HG03045 (cell line): ENCODE measurements at regions not wholly inside any gene's neighbourhood (a gene's known extent, or its start where the extent isn't known, plus 50 kb on each side); places are given as distances from the start of the nearest gene placed in this dataset.
"Not testable (repeated sequence)": the region's sequence is repeated elsewhere in the genome, so short reads cannot be mapped to it uniquely, and the experiment has no call there.

Experiments
- ATAC-seq: cut with Tn5 transposase; IDR thresholded peaks from one replicate; pipeline ENCODE4 v1.9.1; 2021; ENCODE audit warnings: mild to moderate bottlenecking, moderate library complexity; ENCODE audit not compliant: unreplicated experiment

DNA sequence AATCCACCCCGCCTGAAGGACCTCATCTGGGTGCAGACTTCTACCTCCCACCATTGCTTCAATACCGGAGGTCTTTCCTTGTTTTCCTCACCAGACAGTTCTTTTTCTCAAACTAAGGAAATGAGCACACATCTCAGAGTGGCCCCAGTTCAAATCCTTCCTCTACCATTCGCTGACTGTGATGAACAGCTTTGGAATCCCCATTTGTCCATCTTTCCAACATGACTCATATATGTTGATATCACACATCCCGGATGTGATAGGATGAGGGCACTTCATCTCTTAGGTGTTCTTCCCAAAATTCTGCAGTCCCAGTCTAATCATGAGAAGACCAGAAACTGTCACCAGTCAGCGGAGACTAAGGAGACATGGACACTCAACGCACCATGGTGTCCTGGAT lies 67.9 kb upstream of the SMURF2 start:
- ATAC-seq = not testable (repeated sequence)

DNA sequence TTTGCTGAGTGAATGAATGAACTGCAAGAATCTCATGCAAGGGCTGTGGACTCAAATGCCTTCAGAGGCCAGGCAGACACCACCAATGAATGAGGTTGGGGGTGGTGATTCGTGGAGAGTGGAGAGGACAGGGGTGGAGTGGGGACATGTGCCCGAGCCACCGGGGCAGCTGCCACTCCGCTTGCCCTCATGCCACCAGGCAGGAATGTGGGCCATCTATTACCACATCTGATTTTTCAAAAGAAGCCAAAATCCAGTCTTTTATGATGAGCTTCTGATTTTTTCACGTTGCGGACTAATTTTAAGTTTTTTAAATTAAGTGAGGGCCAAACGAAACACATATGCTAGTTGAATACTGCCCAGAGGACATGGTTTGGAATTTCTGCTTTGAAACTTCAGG lies 67.1 kb upstream of the SMURF2 start:
- no peak for ATAC-seq

DNA sequence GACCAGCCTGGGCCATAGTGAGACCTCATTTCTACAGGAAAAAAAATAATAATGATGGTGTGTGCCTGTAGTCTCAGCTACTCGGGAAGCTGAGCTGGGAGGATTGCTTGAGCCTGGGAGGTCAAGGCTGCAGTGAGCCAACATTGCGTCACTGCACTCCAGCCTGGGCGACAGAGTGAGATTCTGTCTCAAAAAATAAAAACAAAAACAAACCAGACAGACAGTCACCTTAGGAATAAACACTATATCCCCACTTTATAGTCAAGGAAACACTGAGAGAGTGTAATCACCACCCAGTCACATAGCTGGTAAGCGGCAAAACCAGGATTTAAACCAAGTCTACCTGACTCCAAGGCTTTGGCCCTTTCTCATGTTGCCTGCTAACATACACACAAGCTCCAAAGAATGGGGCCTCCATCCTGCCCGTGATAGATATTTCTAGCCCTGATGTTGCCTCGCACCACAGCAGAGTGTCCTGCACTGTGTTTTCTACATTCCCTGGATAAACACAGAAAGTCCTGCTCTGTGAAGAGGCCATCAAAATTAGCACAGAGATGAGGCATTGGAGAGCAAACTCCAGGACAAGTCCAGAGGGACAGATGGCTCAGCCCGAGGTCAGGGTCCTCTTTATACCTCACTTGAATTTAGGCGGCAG lies 66.1 kb upstream of the SMURF2 start:
- ATAC-seq = no peak

DNA sequence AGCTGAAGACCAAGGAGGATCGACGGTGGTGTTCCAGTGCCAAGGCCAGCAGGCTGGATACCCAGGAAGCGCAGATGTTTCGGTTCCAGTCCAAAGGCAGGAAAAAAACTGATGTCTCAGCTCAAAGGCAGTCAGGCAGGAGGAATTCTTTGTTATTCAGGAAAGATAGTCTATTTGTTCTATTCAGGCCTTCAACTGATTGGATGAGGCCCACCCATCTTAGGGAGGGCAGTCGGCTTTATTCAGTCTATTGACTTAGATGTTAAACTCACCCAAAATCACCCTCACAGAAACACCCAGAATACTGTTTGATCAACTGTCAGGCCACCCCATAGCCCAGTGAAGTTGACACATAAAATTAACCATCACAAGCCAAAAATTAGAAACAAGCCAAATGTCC lies 63.9 kb upstream of the SMURF2 start:
- not testable (repeated sequence) for ATAC-seq

DNA sequence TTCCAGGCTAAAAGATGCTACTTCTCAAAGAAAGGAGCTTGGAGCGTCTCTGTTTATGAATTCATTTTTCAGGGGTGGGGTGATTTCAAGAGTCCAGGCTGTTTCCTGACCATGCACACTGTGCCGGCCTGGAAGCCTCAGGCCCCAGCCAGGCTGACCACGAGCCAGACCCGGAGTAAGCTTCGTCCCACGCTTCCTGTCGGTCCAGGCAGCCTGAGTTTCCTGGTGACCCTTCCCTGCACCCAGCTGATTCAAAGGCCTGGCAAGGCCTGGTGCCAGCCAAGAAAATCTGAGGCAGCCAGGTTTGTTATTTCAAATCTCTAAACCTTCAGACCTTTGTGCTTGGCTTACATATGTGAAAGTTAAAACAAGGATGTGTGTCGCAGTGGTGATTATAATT lies 62.1 kb upstream of the SMURF2 start:
- ATAC-seq = not testable (repeated sequence)

DNA sequence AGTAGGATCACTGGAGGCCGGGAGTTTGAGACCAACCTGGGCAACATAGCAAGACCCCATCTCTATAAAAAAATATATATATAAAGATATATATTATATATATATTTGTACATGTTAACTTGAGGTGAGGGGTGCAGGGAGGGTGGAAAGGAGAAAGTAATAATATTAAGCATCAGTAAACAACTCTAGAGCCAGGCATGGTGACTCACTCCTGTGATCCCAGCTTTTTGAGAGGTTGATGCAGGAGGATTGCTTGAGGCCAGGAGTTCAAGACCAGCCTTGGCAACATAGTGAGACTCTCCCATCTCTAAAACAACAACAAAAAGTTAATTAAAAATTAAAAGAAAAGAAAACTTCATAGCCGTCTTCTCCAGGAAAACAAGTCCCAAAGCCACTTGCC lies 61.7 kb upstream of the SMURF2 start:
- no peak for ATAC-seq

DNA sequence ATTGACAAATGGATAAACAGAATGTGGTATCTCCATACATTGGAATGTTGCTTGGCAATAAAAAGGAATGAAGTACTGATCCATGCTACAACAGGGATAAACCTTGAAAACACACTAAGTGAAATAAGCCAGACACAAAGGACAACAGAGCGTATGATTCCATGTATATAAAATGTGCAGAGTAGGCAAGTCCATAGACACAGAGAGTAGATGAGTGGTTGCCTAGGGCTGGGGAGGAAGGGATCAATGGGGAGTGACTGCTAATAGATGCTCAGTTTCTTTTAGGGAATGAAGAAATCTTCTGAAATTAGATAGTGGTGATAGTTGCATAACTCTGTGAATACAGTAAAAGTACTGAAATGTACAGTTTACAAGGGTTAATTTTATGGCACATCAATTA lies 59.4 kb upstream of the SMURF2 start:
- ATAC-seq = not testable (repeated sequence)

DNA sequence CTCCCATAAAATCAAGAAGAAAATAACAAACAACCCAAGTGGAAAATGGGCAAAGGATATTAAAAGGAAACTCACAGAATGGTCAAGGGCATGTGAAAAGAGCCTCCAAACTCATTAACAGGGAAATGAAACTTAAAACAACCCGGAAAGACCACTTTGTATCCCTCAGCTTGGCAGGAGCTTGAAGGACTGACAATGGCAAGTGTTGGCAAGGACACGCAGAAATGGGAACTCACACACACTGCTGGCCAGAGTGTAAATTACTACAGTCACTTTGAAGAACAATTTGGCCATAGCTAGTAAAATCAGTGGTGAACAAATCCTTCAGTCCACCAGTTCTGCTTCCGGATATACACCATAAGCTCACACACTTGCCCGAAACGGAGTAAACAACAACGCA lies 58.1 kb upstream of the SMURF2 start:
- not testable (repeated sequence) for ATAC-seq

DNA sequence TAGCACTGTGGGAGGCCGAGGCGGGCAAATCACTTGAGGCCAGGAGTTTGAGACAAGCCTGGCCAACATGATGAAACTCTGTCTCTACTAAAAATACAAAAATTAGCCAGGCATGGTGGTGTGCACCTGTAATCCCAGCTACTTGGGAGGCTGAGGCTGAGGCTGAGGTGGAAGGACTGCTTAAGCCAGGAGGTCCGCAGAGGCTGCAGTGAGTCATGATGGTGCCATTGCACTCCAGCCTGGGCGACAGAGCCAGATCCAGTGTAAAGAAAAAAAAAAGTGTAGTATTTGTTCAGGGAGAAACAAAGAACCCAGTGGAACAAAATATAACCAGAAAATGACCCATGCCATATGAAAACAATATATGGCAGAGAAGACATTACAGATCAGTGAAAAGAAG lies 57.4 kb upstream of the SMURF2 start:
- ATAC-seq = not testable (repeated sequence)

DNA sequence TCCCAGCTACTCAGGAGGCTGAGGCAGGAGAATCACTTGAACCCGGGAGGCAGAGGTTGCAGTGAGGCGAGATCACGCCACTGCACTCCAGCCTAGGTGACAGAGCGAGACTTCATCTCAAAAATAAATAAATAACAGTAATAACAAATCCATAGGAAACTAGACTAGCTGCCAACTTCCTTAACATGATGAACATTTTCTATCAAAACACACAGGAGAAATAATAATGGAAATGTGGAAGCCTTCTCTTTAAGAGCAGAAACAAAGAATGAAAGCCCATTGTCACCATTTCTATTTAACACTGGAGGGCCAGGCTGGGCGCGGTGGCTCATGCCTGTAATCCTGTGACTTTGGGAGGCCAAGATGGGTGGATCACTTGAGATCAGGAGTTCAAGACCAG lies 56.7 kb upstream of the SMURF2 start:
- ATAC-seq = not testable (repeated sequence)

DNA sequence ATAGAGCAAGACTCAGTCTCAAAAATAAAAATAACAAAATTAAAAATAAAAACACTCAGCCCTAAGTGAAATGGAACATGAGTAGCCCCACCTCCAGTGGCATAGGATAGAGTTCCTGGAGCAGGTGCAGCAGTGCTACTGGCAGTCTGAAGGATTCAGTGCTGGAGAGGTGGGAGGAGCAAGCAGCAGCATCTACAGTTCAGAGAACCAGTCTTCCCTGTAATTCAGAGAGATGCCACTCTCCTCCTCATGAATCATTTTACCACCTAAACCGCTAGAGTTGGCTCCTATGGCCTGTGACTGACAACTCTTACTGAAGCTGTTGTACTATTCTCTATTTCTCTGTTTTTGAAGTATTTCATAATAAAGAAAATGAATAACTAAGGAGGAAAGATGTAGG lies 56.0 kb upstream of the SMURF2 start:
- no peak for ATAC-seq

DNA sequence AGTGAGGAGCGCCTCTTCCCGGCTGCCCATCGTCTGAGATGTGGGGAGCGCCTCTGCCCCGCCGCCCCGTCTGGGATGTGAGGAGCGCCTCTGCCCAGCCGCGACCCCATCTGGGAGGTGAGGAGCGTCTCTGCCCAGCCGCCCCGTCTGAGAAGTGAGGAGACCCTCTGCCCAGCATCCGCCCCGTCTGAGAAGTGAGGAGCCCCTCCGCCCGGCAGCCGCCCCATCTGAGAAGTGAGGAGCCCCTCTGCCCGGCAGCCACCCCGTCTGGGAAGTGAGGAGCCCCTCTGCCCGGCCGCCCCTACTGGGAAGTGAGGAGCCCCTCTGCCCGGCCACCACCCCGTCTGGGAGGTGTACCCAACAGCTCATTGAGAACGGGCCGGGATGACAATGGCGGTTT lies 54.4 kb upstream of the SMURF2 start:
- not testable (repeated sequence) for ATAC-seq

DNA sequence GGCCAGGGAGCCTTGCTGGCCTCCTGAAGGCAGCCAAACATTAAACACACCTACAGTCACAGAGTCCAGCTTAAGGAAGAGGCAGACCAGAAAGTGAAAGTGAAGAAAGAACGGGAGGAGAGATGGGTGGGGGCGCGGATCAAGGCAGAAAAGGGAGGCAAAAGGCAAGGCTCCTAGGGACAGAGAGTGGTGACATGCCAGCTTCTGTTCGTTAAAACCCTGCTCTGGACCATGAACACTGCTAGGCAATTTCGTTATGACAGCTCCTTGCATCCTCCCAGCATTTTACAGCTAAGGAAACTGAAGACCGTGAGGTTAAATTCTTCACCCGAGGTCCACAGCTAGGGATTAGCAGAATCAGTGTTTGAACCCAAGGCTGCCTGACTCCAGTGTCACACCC lies 51.7 kb upstream of the SMURF2 start:
- not testable (repeated sequence) for ATAC-seq

DNA sequence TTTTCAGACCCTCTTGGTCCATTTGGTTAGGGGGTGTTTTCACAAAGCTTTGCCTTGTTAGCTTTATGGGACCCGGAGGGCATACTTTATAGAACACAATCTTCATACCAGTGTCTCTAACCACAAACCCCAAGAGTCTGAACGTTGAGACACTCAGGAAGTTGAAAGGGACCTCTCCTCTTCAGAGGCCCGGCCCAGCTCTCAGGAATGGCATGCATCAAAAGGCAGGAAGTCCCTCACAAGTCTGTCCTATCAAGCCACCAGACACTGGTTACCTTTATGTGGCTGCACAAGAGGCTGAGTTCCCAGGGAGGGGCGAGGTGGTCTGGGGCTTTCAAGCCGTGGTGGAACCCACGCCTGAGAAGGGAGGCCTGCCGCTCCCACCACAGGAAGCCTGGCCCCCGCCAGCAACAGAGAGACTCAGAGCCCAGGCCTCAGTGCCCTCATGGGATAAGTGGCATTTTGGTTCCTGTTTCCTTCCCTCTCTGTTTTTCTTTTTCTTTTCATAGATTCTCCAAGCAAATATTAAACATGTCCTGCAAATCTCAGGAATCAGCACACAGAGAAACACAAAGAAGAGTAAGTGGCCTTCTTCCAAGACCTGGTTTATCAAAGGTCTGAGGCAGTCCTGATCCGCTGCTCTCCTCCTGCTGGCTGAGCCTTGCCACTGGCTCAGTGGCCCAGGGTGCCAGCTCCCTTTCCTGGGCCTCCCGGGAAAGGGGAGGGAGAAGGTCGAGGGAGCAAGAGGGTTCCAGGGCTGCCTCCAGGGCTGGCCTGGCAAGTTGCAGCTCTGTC lies 50.6 kb upstream of the SMURF2 start:
- ATAC-seq = not testable (repeated sequence)
